GM18517 (cell line): ENCODE measurements at regions not wholly inside any gene's neighbourhood (a gene's known extent, or its start where the extent isn't known, plus 50 kb on each side); places are given as distances from the start of the nearest gene placed in this dataset.

Experiments used
- ATAC-seq: cut with Tn5 transposase; IDR thresholded peaks from one replicate; pipeline ENCODE4 v1.9.1; 2021; ENCODE audit warnings: mild to moderate bottlenecking, moderate library complexity; ENCODE audit not compliant: unreplicated experiment

DNA sequence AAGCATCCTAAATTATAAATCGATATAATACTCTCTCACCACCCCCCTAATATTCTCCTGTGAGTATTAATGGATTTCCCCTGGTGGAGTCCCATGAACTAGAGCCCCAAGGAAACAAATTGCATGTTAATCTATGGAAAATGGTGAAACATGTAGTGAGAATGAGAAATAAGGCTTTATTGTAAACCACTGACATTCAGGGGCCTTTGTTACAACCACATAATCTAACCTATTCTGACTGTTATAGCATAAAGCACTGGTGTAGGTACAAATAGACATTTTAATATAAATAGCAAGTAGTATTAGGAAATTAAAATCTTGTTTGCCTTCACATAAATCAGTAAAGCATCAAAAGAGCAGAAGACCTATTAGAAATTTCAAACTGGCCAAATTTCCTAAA, 65.3 kb upstream of the TLK1 start:
- no peak for ATAC-seq

DNA sequence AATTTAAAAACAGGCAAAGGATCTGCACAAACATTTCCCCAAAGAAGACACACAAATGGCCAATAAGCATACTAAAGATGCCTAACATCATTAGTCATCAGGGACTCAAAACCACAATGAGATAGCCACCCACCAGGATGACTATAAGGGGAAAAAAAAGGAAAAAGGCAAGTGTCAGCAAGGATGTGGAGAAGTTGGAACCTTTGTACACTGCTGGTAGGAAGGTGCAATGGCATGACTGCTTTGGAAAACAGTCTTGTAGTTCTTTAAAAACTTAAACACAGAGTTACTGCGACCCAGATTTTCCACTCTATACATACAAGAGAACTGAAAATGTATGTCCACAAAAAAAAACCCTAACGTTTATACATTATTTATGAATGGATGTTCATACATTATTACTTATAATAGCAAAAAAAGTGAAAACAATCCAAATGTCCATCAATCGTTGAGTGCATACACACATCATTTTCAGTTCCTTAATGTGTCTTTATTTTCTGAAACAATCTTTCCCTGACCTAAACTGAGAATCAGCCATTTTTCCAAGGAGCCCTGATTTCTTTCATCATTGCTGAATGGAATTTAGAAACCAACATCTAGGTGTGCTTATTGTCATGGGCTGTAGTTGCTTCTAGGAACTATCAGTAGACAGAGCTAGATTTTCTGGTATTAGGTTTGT, 64.7 kb upstream of the TLK1 start:
- ATAC-seq: no peak

DNA sequence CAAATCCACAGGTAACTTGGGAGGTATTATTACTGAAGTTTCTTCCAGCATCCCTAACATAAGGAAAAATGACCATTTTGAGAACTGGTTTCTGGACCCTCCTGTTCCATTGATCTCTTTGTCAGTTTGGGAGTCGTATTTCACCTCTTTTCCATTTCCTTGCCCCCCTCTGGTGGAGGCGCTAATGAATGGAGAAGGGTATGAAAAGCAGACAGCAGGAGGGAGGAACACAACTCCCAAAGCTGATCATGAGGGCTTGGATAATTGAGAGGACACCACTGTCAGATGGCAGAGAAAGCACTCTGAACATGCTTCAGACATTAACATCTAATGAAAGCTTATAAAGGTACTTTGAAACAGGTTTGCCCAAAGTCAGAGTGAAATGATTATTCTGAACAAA, 56.6 kb upstream of the TLK1 start:
- ATAC-seq: no peak

DNA sequence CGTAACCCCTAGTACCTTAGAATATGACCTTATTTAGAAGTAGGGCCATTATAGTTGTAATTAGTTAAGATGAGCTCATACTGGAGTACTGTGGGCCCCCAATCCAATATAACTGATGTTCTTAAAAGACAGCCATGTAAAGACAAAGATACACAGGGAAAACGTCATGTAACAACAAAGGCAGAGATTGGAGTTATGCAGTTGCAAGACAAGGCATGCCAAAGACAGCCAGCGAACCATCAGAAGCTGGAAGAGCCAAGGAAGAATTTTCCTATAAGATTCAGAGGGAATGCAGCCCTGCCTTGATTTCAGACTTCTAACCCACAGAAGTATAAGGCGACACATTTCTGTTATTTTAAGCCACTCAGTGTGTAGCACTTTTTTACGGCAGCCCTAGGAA, 55.9 kb upstream of the TLK1 start:
- no peak for ATAC-seq

DNA sequence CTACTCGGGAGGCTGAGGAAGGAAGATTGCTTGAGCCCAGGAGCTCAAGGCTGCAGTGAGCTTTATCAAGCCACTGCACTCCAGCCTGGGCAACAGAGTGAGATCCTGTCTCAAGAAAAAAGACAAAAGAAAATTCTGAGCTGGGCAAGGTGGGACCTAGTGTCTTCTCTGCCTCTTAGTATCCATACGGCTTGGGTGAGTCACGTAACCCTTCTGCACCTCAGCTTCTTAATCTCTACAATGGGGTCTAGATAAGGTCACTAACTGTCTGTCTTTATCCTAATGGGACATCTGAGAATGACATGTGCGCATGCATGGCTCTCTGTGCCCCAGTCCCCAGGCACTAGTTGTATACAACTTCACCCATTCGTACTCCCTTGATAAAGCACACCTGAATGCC, 53.4 kb upstream of the TLK1 start:
- ATAC-seq: no peak

DNA sequence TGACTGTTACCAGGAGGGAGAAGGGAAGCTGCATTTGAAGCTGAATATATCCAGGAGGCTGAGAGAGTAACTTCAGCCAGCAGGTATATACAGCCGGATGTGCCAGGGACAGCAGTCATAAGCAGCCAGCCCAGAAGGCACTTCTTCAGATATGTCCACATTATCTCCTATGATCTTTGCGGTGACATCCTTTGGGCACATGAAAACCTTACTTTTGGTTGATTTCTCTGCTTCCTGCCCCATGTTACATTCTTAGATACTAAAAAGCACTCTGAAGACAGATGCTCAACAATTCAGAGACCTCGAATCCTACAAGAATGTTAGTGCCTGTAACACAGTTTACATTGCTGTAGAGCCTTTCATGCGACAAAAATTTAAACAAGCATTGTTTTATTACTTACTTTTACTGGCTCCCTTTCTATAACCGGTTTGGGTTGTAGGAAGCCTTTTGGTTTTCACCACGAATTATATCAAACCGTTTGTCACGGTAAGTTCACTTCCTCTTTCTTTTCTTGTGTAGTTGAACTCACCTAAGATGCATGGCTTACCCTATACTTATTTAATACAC, 50.3 kb upstream of the TLK1 start:
- peak; percentile 64 for ATAC-seq
